K562 (cell line): ENCODE measurements at regions not wholly inside any gene's neighbourhood (a gene's known extent, or its start where the extent isn't known, plus 50 kb on each side); places are given as distances from the start of the nearest gene placed in this dataset.

Source experiments
- ELK1 ChIP-seq: sonication (generic); formaldehyde crosslinking; IDR thresholded peaks from 2 replicates; pipeline ENCODE4 v1.8.1; 2022; ENCODE audit warnings: missing genetic modification reagents
- HNRNPL ChIP-seq: fragments of 200-400 bp; formaldehyde crosslinking; IDR thresholded peaks from 2 replicates; pipeline ENCODE4 v1.6.1; 2017; ENCODE audit warnings: low read depth, mild to moderate bottlenecking, low read length
- NEUROD1 ChIP-seq: fragments of 150-350 bp; IDR thresholded peaks from 2 replicates; pipeline ENCODE4 v1.6.1; 2014; ENCODE audit warnings: borderline replicate concordance, low read length, low read depth; ENCODE audit not compliant: partially characterized antibody
- RBM34 ChIP-seq: fragments of 200-400 bp; formaldehyde crosslinking; IDR thresholded peaks from 2 replicates; pipeline ENCODE4 v1.6.1; 2018; ENCODE audit warnings: low read length, borderline replicate concordance; ENCODE audit not compliant: insufficient read depth
- TARDBP ChIP-seq: fragments of 450-650 bp; IDR thresholded peaks from 2 replicates; pipeline ENCODE4 v1.6.1; 2016
- ZNF134 ChIP-seq: fragments of 250-450 bp; sonication (Bioruptor Pico); conservative IDR thresholded peaks from 2 replicates; pipeline ENCODE4 v1.4.0; 2020
- TF ChIP-seq, protein P1 (sequence below): fragments of 200-800 bp; sonication (Bioruptor generic); IDR thresholded peaks from 2 replicates; pipeline ENCODE4 v1.6.1; 2016; ENCODE audit warnings: missing genetic modification characterization, missing compliant biosample characterization
- TF ChIP-seq, protein P2 (sequence below), 2 experiments: fragments of 450-650 bp in 1 of 2; sonication (generic) in 1 of 2; formaldehyde crosslinking in 1 of 2; IDR thresholded peaks in 1 of 2; conservative IDR thresholded peaks in 1 of 2; 2 replicates each; pipeline versions ENCODE4 v1.6.1 to v1.8.1; 2016 to 2023; ENCODE audit warnings: mild to moderate bottlenecking in 2 of 2, moderate library complexity in 2 of 2, inconsistent platforms in 1 of 2, missing genetic modification reagents in 1 of 2

DNA sequence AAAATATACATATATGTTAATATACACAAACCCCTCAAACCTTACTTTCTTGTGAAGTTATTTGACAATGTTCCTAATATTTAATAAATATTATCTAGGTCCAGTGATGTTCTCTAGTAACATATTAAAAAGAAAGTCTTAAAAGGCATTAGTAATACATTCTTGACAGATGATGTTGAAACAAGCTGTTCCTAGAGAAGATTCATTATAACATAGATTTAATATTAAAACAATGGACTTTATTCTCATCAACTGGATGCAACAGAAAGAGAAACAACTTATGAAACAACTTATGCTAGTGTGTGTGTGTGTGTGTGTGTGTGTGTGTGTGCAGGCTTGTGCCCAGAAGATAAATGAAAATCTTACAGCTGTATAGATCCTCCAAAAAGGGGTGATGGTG is 68.5 kb upstream of the PLXNA2 start (continued):
- TF ChIP-seq, protein P1, sequence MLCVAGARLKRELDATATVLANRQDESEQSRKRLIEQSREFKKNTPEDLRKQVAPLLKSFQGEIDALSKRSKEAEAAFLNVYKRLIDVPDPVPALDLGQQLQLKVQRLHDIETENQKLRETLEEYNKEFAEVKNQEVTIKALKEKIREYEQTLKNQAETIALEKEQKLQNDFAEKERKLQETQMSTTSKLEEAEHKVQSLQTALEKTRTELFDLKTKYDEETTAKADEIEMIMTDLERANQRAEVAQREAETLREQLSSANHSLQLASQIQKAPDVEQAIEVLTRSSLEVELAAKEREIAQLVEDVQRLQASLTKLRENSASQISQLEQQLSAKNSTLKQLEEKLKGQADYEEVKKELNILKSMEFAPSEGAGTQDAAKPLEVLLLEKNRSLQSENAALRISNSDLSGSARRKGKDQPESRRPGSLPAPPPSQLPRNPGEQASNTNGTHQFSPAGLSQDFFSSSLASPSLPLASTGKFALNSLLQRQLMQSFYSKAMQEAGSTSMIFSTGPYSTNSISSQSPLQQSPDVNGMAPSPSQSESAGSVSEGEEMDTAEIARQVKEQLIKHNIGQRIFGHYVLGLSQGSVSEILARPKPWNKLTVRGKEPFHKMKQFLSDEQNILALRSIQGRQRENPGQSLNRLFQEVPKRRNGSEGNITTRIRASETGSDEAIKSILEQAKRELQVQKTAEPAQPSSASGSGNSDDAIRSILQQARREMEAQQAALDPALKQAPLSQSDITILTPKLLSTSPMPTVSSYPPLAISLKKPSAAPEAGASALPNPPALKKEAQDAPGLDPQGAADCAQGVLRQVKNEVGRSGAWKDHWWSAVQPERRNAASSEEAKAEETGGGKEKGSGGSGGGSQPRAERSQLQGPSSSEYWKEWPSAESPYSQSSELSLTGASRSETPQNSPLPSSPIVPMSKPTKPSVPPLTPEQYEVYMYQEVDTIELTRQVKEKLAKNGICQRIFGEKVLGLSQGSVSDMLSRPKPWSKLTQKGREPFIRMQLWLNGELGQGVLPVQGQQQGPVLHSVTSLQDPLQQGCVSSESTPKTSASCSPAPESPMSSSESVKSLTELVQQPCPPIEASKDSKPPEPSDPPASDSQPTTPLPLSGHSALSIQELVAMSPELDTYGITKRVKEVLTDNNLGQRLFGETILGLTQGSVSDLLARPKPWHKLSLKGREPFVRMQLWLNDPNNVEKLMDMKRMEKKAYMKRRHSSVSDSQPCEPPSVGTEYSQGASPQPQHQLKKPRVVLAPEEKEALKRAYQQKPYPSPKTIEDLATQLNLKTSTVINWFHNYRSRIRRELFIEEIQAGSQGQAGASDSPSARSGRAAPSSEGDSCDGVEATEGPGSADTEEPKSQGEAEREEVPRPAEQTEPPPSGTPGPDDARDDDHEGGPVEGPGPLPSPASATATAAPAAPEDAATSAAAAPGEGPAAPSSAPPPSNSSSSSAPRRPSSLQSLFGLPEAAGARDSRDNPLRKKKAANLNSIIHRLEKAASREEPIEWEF (CRISPR knock-in tag), result no peak
- TF ChIP-seq ZNF134, result no peak
- no peak for TF ChIP-seq ELK1 (CRISPR knock-in tag)
- TF ChIP-seq NEUROD1, result no peak
- TF ChIP-seq, protein P2, sequence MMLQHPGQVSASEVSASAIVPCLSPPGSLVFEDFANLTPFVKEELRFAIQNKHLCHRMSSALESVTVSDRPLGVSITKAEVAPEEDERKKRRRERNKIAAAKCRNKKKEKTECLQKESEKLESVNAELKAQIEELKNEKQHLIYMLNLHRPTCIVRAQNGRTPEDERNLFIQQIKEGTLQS (IDR thresholded peaks at IDR 0.05), result no peak
- TF ChIP-seq, protein P2 (CRISPR knock-in tag; conservative IDR thresholded peaks at IDR 0.05), result no peak
- TF ChIP-seq HNRNPL, result no peak
- no peak for TF ChIP-seq RBM34
- TF ChIP-seq TARDBP, result no peak
